GM19463 (cell line): ENCODE measurements at regions not wholly inside any gene's neighbourhood (a gene's known extent, or its start where the extent isn't known, plus 50 kb on each side); places are given as distances from the start of the nearest gene placed in this dataset.
"Not testable (repeated sequence)": the region's sequence is repeated elsewhere in the genome, so short reads cannot be mapped to it uniquely, and the experiment has no call there.

ENCODE experiments used
- ATAC-seq: cut with Tn5 transposase; IDR thresholded peaks from one replicate; pipeline ENCODE4 v1.9.1; 2021; ENCODE audit warnings: mild to moderate bottlenecking, moderate library complexity; ENCODE audit not compliant: unreplicated experiment

GRCh38 chr4:101670897-101671296, 119.6 kb upstream of the BANK1 start:
- ATAC-seq = no peak

GRCh38 chr4:101670370-101670769, 120.2 kb upstream of the BANK1 start:
- no peak for ATAC-seq

- ATAC-seq = no peak
Measured at GRCh38 chr4:101669832-101670188, 120.7 kb upstream of the BANK1 start.

GRCh38 chr4:101669138-101669831, 121.2 kb upstream of the BANK1 start:
- ATAC-seq = no peak

- no peak for ATAC-seq
Measured at GRCh38 chr4:101667348-101667747, 123.2 kb upstream of the BANK1 start.

- ATAC-seq = no peak
Measured at GRCh38 chr4:101660607-101661006, 129.9 kb upstream of the BANK1 start.

- ATAC-seq = no peak
Measured at GRCh38 chr4:101655857-101656256, 134.7 kb upstream of the BANK1 start.

GRCh38 chr4:101655005-101655404, 135.5 kb upstream of the BANK1 start:
- no peak for ATAC-seq

GRCh38 chr4:101651778-101652177, 138.8 kb upstream of the BANK1 start:
- no peak for ATAC-seq

GRCh38 chr4:101649790-101650515, 140.6 kb upstream of the BANK1 start:
- no peak for ATAC-seq

GRCh38 chr4:101647710-101648034, 142.9 kb upstream of the BANK1 start:
- no peak for ATAC-seq

- no peak for ATAC-seq
Measured at GRCh38 chr4:101644516-101644915, 146.0 kb upstream of the BANK1 start.

- no peak for ATAC-seq
Measured at GRCh38 chr4:101643186-101643837, 147.2 kb upstream of the BANK1 start.

- not testable (repeated sequence) for ATAC-seq
Measured at GRCh38 chr4:101632766-101633165, 157.8 kb upstream of the BANK1 start.

- no peak for ATAC-seq
Measured at GRCh38 chr4:101630319-101630986, 160.1 kb upstream of the BANK1 start.

GRCh38 chr4:101621120-101621519, 169.4 kb upstream of the BANK1 start:
- no peak for ATAC-seq

- no peak for ATAC-seq
Measured at GRCh38 chr4:101615652-101616051, 174.9 kb upstream of the BANK1 start.

- ATAC-seq = not testable (repeated sequence)
Measured at GRCh38 chr4:101606989-101607388, 183.5 kb upstream of the BANK1 start.

GRCh38 chr4:101604976-101605375, 185.6 kb upstream of the BANK1 start:
- ATAC-seq = no peak

GRCh38 chr4:101600287-101600686, 190.2 kb upstream of the BANK1 start:
- no peak for ATAC-seq

GRCh38 chr4:101599620-101600019, 190.9 kb upstream of the BANK1 start:
- ATAC-seq = no peak
